GM10266 (cell line): ENCODE measurements at regions not wholly inside any gene's neighbourhood (a gene's known extent, or its start where the extent isn't known, plus 50 kb on each side); places are given as distances from the start of the nearest gene placed in this dataset.

Experiments used
- DNase-seq: peaks from one replicate; pipeline ENCODE4 v3.0.0; 2012; ENCODE audit errors: extremely low spot score
- TF ChIP-seq, protein P1 (sequence below): IDR thresholded peaks from 2 replicates; pipeline ENCODE4 v1.5.1; 2012; ENCODE audit warnings: mild to moderate bottlenecking, low read depth; ENCODE audit not compliant: control insufficient read depth, insufficient read depth; ENCODE audit errors: missing control alignments

DNA sequence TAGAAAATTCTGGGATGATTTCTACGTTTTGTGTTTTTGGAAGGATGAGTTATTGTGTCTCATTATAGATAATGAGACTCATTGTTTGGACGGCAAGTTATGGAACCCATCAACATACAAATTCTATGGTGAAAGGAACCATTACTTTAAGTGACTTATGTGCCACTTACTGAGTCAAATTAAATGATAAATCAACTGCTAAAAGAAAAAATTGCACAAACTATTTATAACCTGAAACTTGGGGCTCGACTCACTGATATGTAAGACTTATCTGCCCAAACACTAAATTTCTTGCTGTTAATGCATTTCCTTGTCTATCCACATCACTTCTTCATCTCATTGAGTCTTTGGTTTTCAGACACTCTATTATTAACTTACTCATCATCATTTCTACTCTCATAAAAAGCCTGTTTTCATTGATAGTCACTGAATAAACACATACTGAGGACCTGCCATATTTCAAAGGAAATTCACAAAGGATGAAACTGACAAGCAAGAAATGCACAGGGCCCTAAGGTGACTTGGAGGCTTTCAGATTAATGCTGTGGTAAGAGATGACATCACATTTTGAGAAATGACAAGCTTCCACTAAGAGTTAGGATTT lies 872.7 kb upstream of the ADAMTS5 start:
- TF ChIP-seq, protein P1, sequence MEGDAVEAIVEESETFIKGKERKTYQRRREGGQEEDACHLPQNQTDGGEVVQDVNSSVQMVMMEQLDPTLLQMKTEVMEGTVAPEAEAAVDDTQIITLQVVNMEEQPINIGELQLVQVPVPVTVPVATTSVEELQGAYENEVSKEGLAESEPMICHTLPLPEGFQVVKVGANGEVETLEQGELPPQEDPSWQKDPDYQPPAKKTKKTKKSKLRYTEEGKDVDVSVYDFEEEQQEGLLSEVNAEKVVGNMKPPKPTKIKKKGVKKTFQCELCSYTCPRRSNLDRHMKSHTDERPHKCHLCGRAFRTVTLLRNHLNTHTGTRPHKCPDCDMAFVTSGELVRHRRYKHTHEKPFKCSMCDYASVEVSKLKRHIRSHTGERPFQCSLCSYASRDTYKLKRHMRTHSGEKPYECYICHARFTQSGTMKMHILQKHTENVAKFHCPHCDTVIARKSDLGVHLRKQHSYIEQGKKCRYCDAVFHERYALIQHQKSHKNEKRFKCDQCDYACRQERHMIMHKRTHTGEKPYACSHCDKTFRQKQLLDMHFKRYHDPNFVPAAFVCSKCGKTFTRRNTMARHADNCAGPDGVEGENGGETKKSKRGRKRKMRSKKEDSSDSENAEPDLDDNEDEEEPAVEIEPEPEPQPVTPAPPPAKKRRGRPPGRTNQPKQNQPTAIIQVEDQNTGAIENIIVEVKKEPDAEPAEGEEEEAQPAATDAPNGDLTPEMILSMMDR = no peak
- no peak for DNase-seq

DNA sequence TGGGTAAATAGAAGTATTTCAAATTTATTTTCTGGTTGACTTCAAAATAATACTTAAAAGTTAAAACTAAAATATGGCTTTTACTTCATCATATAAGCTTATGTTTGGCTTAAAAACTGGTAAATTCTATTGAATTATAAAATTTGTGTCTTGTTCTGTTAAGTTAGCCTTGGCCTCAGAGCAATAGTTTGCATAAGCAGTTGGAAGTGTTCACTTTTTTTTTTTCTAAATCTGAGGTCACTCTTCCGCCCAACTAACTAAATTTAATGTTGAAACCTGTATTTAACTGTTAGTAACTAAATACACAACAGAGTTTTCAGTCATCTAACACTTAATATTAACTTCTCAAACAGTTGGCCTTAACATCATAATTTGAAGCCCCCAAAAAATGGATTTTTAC lies 871.7 kb upstream of the ADAMTS5 start:
- TF ChIP-seq, protein P1 = no peak

GRCh38 chr21:27837936-27838335 lies 871.0 kb upstream of the ADAMTS5 start:
- TF ChIP-seq, protein P1 = no peak

More for the DNA sequence above, 871.7 kb upstream of the ADAMTS5 start:
- DNase-seq = no peak

DNA sequence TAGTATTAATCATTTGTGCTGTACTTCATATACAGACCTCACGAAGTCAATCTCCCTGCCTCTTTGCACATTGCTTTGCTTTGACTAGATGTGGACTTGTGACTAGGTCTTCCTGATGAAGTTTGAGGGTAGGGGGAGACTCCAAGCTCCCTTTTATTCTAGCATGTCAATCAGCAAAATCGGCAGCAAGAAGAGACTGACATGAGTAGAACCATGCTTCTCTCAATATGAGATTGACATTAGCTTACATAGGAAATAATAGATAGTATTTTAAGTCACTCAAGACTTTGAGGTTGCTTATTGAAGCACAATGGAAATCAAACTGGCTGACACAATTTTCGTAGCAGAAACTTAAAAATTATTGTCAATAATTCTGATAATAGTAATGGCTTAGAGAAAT lies 866.4 kb upstream of the ADAMTS5 start:
- TF ChIP-seq, protein P1 = no peak
- DNase-seq = no peak

More at GRCh38 chr21:27837936-27838335, 871.0 kb upstream of the ADAMTS5 start:
- no peak for DNase-seq

DNA sequence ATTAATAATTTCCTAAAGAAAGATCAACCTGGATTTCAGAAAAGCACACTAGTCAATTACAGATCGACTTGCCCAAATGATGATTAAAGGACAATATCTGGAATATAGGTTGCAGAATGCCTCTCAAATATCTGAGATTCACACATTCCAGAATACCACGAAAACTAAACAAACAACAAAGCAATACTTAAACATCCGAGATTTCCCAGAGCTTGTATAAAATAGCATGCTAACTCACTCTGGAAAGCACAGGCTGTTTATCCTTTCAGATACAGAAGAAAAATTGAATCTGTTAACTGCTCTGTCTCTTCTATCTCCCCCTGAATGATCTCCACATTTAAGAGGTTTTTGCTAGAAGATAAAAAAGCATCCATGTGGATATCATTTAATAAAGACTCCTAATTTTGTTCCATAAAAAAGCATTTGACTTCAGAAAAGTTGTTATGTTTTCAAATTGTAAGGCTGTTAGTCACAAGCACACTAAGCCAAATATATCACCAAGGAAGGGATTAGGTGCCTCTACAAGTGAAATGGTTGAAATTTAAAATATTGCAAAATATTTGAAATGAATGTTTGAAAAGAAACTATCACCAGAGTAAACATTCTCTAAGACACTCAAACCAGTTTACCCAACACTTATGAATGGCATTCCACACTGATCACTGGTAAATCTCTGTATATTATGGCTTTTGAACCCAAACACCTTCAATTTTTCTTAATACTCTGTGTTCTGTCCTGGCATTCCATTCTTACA lies 865.1 kb upstream of the ADAMTS5 start:
- TF ChIP-seq, protein P1 = no peak
- no peak for DNase-seq

GRCh38 chr21:27831177-27831576 lies 864.3 kb upstream of the ADAMTS5 start:
- DNase-seq = no peak
- TF ChIP-seq, protein P1 = no peak

DNA sequence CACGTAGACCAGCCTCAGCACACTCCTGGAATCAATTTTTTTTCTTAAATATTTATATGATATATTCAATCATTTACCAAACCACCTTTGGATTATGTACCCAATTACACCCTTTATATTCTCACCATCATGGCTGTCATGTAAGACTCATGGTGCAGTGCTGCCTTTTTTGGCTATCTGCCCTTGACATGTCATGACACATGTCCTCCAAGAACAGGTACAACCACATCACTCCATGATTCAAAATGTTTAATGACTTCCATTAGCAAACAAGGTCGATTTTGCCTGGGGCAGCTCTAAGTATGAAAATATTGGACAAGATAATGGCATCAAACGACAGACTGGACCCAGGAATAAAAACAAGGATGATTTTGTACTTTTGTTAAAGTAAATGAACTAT lies 861.1 kb upstream of the ADAMTS5 start:
- TF ChIP-seq, protein P1 = no peak
- DNase-seq = no peak
